ENCODE measurements at regions not wholly inside any gene's neighbourhood (a gene's known extent, or its start where the extent isn't known, plus 50 kb on each side); places are given as distances from the start of the nearest gene placed in this dataset.

DNA sequence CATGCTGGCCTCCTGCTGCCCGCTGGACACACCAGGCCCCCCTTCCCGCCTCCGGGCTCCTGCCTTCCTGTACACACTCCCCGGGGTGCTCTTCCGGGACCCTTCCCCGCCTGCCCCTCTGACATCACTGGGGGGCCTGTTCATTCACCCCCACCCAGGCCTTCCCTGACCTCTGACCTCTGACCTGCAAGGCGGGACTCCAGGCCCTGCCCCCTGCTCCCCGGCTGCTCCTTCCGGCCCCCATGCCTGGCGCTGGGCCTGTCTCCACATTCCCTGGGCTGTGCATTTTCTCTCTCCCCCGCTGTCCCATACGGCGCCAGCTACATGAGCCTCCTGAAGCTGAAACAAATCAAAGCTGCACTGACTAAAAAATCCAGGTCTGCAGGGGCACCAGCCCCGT is 71.6 kb upstream of the GATA5 start:
- Histone ChIP-seq H3K9me3 (replicated peaks) (no peaks in the 10 kb centered on the region), H3K4me1 (peaks cover 39% of the 10 kb centered on the region), H3K4me3 (no peak overlapping the region), H3K27ac (replicated peaks) (no peak overlapping the region), H3K27me3 (ENCODE audit: low read depth) (peaks cover 48% of the 10 kb centered on the region), H3K36me3 (peaks cover 11% of the 10 kb centered on the region)
- intact Hi-C loops (cut with micrococcal nuclease): no loop called here
- DNase-seq: no peak
- TF ChIP-seq, protein P1, sequence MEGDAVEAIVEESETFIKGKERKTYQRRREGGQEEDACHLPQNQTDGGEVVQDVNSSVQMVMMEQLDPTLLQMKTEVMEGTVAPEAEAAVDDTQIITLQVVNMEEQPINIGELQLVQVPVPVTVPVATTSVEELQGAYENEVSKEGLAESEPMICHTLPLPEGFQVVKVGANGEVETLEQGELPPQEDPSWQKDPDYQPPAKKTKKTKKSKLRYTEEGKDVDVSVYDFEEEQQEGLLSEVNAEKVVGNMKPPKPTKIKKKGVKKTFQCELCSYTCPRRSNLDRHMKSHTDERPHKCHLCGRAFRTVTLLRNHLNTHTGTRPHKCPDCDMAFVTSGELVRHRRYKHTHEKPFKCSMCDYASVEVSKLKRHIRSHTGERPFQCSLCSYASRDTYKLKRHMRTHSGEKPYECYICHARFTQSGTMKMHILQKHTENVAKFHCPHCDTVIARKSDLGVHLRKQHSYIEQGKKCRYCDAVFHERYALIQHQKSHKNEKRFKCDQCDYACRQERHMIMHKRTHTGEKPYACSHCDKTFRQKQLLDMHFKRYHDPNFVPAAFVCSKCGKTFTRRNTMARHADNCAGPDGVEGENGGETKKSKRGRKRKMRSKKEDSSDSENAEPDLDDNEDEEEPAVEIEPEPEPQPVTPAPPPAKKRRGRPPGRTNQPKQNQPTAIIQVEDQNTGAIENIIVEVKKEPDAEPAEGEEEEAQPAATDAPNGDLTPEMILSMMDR (IDR thresholded peaks at IDR 0.05; ENCODE audit: borderline replicate concordance): no peak

DNA sequence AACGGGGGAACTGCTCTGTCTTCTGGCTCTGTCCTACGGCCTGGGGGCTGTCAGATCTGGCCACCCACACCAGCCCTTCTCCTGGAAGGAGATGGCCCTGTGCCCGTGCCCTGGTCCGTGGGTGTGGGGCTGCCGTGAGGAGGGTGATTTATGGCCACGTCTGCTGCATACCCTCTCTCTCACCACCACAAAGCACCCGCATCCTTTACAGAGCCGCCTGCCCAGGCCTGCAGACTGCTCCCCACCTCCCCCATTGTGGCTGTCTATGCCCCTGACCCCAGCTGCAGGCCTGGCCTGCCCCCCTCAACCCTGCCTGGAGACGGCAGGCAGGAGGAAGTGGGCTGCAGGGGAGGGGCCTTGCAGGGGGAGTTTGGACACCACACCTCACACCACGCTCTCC is 72.7 kb upstream of the GATA5 start:
- Histone ChIP-seq H3K36me3 (peaks cover 12% of the 10 kb centered on the region), H3K4me1 (peaks cover 39% of the 10 kb centered on the region), H3K27ac (replicated peaks) (peak overlapping the region; percentile 94), H3K9me3 (replicated peaks) (no peaks in the 10 kb centered on the region), H3K4me3 (no peak overlapping the region), H3K27me3 (ENCODE audit: low read depth) (peaks cover 57% of the 10 kb centered on the region)
- no peak for DNase-seq
- intact Hi-C loops (cut with micrococcal nuclease): no loop called here
- TF ChIP-seq, protein P1 (IDR thresholded peaks at IDR 0.05; ENCODE audit: borderline replicate concordance): no peak

DNA sequence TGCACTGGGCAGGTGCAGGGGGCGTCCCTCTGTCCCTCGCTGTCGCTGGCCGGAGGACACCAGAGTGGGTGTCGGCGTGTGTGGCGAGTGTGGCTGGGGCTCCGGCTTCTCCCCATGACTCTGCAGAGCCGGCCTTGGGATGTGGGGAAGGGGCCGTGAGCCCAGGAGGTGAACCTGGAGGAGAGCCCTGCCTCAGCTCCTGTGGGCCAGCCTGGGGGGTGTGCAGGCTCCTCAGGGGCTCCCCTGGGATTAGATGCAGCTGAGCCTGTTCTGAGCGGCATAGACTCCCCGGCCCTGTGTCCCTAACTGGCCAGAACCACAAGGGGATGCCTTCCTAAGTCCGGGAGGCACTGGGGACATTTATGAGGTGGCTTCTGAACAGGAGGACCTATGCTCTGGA is 73.2 kb upstream of the GATA5 start:
- intact Hi-C loops (cut with micrococcal nuclease): no loop called here
- no peaks in the 10 kb centered on the region for H3K9me3 ChIP-seq (replicated peaks)
- DNase-seq: no peak
- peaks cover 18% of the 10 kb centered on the region for H3K36me3 ChIP-seq
- H3K4me3 ChIP-seq: peak overlapping the region; percentile 78
- H3K27ac ChIP-seq (replicated peaks): peak overlapping the region; percentile 94
- TF ChIP-seq, protein P1 (IDR thresholded peaks at IDR 0.05; ENCODE audit: borderline replicate concordance): no peak
- peaks cover 39% of the 10 kb centered on the region for H3K4me1 ChIP-seq
- peaks cover 63% of the 10 kb centered on the region for H3K27me3 ChIP-seq (ENCODE audit: low read depth)

DNA sequence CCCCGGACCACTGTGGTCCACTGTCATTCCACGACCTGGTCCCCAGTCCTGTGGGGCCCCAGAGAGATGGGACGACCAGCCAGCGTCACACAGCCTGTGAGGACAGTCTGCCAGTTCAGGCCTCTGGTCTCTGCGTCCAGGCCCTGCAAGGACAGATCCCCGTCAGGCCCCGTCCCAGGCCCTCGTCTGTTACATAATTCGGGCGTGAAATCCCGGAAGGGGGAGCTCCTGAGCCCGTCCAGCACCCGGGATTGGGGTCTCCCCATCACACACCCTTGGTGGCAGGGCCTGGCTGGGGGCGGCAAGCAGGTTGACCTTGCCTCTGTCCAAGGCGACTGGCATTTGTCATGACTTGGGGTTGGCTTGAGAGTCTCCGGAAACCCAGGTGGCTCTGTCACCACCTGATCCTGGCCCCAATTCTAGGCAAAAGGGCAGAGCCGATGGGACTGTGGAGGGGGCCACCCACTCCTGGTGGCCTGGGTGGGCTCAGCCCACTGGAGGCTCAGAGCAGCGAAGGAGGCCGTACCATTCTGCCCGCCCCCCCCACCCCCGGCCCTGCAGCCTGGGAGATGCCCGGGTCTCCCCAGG is 73.8 kb upstream of the GATA5 start:
- TF ChIP-seq, protein P1 (IDR thresholded peaks at IDR 0.05; ENCODE audit: borderline replicate concordance): peak; percentile 9
- Histone ChIP-seq H3K36me3 (peaks cover 18% of the 10 kb centered on the region), H3K27me3 (ENCODE audit: low read depth) (peaks cover 68% of the 10 kb centered on the region), H3K4me3 (peak overlapping the region; percentile 78), H3K4me1 (peaks cover 42% of the 10 kb centered on the region), H3K9me3 (replicated peaks) (no peaks in the 10 kb centered on the region), H3K27ac (replicated peaks) (peak overlapping the region; percentile 94)
- peak; percentile 45 for DNase-seq
- intact Hi-C loops (cut with micrococcal nuclease): no loop called here

DNA sequence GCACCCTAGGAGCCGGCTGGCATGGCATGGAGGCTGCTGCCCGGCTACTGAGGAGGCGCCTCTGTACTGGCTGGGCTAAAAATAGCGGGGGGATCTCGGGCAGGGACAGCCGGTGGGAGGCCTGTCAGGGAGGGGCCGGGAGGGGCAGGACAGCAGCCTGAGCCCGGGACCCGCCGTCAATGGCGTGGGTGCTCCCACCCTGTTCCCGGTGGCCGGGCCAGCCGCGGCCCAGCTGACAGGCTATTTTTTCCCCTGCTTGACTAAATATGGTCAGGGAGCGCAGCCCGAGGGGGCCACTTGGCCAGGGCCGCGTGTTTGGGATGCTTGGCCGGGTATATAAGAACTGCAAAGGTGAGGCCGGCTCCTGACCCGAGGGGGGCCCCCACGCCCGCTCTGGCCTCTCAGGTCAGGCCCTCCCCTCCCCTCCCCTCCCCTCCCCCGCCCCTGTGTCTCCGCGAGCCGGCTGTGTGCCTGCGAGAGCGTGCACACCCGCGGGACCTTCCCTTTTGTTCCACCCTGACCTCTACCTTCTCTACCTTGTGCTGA is 74.4 kb upstream of the GATA5 start:
- intact Hi-C loops (cut with micrococcal nuclease): no loop called here
- H3K4me1 ChIP-seq: peaks cover 48% of the 10 kb centered on the region
- H3K27me3 ChIP-seq (ENCODE audit: low read depth): peaks cover 74% of the 10 kb centered on the region

More for the DNA sequence above, 74.4 kb upstream of the GATA5 start:
- H3K36me3 ChIP-seq: peaks cover 15% of the 10 kb centered on the region
- peak; percentile 87 for DNase-seq
- TF ChIP-seq, protein P1 (IDR thresholded peaks at IDR 0.05; ENCODE audit: borderline replicate concordance): no peak
- peak overlapping the region; percentile 94 for H3K27ac ChIP-seq (replicated peaks)
- peak overlapping the region; percentile 78 for H3K4me3 ChIP-seq
- H3K9me3 ChIP-seq (replicated peaks): no peaks in the 10 kb centered on the region
